ENCODE measurements at regions not wholly inside any gene's neighbourhood (a gene's known extent, or its start where the extent isn't known, plus 50 kb on each side); places are given as distances from the start of the nearest gene placed in this dataset.

DNA sequence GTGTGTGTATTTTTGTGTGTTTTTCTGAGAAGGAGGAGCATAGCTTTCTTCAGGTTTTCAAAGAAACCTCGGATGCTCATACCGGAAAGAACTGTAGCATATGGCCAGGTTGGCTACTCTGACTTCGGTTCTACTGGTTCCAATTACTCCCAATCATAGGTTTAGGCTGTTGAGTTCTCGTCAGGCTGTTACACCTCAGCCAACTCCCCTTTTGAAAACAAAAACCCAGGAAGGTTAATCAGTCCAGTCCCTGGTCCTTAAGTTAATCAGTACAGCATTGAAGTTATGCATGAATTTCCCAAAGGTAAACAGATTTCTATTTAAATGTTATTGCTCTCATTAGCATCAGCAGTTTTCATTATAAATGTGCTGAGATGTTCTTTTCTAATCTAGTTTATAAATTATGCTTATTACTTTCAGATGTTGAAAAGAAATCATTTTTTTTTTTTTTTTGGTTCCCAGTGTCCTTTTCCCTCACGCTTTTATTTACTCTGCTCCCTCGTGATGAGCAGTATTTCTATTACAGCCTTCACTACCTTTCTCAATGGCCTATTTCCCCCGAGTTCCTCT is 111.0 kb downstream of the NPIPB5 start:
- TF ChIP-seq, protein P1, sequence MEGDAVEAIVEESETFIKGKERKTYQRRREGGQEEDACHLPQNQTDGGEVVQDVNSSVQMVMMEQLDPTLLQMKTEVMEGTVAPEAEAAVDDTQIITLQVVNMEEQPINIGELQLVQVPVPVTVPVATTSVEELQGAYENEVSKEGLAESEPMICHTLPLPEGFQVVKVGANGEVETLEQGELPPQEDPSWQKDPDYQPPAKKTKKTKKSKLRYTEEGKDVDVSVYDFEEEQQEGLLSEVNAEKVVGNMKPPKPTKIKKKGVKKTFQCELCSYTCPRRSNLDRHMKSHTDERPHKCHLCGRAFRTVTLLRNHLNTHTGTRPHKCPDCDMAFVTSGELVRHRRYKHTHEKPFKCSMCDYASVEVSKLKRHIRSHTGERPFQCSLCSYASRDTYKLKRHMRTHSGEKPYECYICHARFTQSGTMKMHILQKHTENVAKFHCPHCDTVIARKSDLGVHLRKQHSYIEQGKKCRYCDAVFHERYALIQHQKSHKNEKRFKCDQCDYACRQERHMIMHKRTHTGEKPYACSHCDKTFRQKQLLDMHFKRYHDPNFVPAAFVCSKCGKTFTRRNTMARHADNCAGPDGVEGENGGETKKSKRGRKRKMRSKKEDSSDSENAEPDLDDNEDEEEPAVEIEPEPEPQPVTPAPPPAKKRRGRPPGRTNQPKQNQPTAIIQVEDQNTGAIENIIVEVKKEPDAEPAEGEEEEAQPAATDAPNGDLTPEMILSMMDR (IDR thresholded peaks at IDR 0.05), result no peak
- no peak for TF ChIP-seq POLR2A (IDR thresholded peaks at IDR 0.05)

Data from esophagus squamous epithelium (tissue), 4 donors.